Endothelial cell (in vitro differentiated cells): ENCODE measurements at regions not wholly inside any gene's neighbourhood (a gene's known extent, or its start where the extent isn't known, plus 50 kb on each side); places are given as distances from the start of the nearest gene placed in this dataset.

Experiments
- DNase-seq: peaks from one replicate; pipeline ENCODE4 v3.0.0; 2021; ENCODE audit warnings: low spot score
- H3K27ac Mint-ChIP-seq: one replicate; pipeline ENCODE4 v1.8.0; 2021; ENCODE audit warnings: mixed read lengths, inconsistent platforms; ENCODE audit not compliant: unreplicated experiment
- H3K27me3 Mint-ChIP-seq: one replicate; pipeline ENCODE4 v1.8.0; 2021; ENCODE audit warnings: mild to moderate bottlenecking, moderate library complexity, mixed read lengths, inconsistent platforms; ENCODE audit not compliant: unreplicated experiment
- H3K36me3 Mint-ChIP-seq: one replicate; pipeline ENCODE4 v1.8.0; 2021; ENCODE audit warnings: mild to moderate bottlenecking, low read depth, mixed read lengths, inconsistent platforms; ENCODE audit not compliant: unreplicated experiment
- H3K4me1 Mint-ChIP-seq: one replicate; pipeline ENCODE4 v1.8.0; 2021; ENCODE audit warnings: mild to moderate bottlenecking, mixed read lengths, inconsistent platforms; ENCODE audit not compliant: unreplicated experiment
- H3K4me3 Mint-ChIP-seq: one replicate; pipeline ENCODE4 v1.8.0; 2021; ENCODE audit warnings: mild to moderate bottlenecking, mixed read lengths, inconsistent platforms; ENCODE audit not compliant: unreplicated experiment
- H3K9me3 Mint-ChIP-seq: one replicate; pipeline ENCODE4 v1.8.0; 2021; ENCODE audit warnings: mixed read lengths, inconsistent platforms; ENCODE audit not compliant: unreplicated experiment
- CTCF ChIP-seq: fragments of 200-600 bp; sonication (generic); IDR thresholded peaks from one replicate; pipeline ENCODE4 v1.5.0; 2021; ENCODE audit warnings: antibody characterized with exemption; ENCODE audit not compliant: unreplicated experiment

DNA sequence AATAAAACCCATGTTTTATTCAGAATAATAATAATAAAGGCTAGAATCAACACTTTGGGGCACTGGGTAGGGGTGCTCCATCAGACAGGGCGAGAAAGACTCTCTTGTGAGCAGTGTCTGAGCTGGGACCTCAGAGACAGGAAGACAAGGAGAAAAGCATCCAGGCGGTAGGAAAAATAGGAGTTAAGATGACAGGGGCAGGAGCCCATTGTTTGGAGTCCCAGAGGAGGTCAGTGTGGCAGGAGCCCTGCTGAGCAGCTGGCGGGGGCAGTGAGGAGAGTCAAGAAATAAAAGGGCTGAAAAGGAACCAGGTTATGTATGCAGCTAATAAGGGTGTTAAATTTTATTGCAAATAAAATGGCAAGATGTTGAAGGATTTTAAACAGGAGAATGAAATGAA lies 457.4 kb downstream of the FBXO15 start:
- Mint-ChIP-seq H3K4me1 (peaks cover 16% of the 10 kb centered on the region), H3K9me3 (no peaks in the 10 kb centered on the region), H3K36me3 (no peaks in the 10 kb centered on the region), H3K27me3 (peaks cover 9% of the 10 kb centered on the region), H3K27ac (peak overlapping the region; percentile 53), H3K4me3 (no peak overlapping the region)
- TF ChIP-seq CTCF = no peak
- DNase-seq = no peak

DNA sequence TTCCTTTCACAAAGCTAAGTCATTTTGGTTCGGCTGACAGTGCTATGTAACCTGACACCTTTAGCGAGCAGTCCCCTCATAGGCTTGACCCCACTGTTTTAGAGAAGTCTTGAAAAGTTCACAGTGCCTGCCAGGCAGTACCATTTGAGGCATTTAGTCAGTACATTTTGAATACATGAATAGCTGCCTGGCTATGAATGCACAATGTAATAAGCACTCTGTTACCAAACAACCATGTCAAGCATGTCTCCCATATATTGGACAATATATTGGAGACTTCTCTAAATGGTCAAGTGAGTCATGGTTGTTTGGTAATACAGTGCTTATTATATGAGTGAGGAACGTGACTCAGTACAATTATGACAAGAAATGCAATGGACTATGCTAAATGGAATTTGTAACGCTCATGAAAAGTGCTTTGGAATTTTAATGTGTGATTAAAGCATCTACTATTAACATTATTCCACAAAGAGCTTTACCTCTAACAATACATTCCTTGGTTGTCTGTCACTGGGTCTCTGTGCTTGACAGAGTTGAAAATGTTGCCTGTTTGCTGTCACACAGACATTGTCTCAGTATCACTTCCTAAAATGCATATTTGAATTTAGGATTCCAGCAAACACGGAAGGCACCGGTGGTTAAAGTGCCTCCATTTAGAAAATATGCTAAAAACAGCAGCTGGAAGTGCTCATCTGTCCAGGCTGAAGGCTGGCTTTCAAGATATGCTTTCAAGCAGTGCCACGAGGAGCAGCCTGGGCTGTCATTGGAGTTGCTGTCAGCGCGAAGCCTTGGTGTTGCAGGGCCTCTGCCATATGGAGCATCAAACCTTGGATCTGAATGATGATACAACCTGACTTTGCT lies 458.6 kb downstream of the FBXO15 start:
- Mint-ChIP-seq H3K36me3 (no peaks in the 10 kb centered on the region), H3K27ac (no peak overlapping the region), H3K9me3 (no peaks in the 10 kb centered on the region), H3K27me3 (peaks cover 9% of the 10 kb centered on the region), H3K4me3 (no peak overlapping the region), H3K4me1 (peaks cover 16% of the 10 kb centered on the region)
- no peak for TF ChIP-seq CTCF
- DNase-seq = no peak

DNA sequence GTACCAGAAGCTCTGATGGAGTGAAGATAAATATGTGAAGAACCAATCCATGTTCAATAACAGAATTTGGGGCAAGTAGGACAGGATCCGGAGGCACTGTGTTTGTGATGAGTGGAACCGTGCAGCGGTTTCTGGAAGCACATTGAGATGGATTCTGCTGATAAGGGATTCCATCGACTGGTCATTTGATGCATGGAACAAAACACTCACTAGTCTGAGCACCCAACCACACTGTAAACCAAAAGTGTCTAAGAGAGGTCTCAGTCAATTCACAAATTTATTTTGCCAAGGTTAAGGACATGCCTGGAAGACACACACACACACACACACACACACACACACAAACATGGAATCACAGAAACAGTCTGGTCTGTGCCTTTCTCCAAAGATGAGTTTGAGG lies 459.5 kb downstream of the FBXO15 start:
- Mint-ChIP-seq H3K27ac (no peak overlapping the region), H3K4me3 (no peak overlapping the region), H3K9me3 (no peaks in the 10 kb centered on the region), H3K4me1 (peaks cover 16% of the 10 kb centered on the region), H3K36me3 (no peaks in the 10 kb centered on the region), H3K27me3 (peaks cover 9% of the 10 kb centered on the region)
- DNase-seq = no peak
- TF ChIP-seq CTCF = no peak

GRCh38 chr18:73684647-73685046 lies 463.0 kb downstream of the FBXO15 start:
- H3K4me3 Mint-ChIP-seq = no peak overlapping the region
- DNase-seq = no peak
- H3K27me3 Mint-ChIP-seq = peaks cover 6% of the 10 kb centered on the region
- no peaks in the 10 kb centered on the region for H3K36me3 Mint-ChIP-seq
- TF ChIP-seq CTCF = no peak
- H3K9me3 Mint-ChIP-seq = no peaks in the 10 kb centered on the region
- no peak overlapping the region for H3K27ac Mint-ChIP-seq
- no peaks in the 10 kb centered on the region for H3K4me1 Mint-ChIP-seq
